Putamen (tissue), 1 donor: ENCODE measurements at regions not wholly inside any gene's neighbourhood (a gene's known extent, or its start where the extent isn't known, plus 50 kb on each side); places are given as distances from the start of the nearest gene placed in this dataset.
"Not testable (repeated sequence)": the region's sequence is repeated elsewhere in the genome, so short reads cannot be mapped to it uniquely, and the experiment has no call there.

Experiments
- DNase-seq: peaks from one replicate; pipeline ENCODE4 v3.0.0-alpha.2; 2016; ENCODE audit warnings: low spot score

DNA sequence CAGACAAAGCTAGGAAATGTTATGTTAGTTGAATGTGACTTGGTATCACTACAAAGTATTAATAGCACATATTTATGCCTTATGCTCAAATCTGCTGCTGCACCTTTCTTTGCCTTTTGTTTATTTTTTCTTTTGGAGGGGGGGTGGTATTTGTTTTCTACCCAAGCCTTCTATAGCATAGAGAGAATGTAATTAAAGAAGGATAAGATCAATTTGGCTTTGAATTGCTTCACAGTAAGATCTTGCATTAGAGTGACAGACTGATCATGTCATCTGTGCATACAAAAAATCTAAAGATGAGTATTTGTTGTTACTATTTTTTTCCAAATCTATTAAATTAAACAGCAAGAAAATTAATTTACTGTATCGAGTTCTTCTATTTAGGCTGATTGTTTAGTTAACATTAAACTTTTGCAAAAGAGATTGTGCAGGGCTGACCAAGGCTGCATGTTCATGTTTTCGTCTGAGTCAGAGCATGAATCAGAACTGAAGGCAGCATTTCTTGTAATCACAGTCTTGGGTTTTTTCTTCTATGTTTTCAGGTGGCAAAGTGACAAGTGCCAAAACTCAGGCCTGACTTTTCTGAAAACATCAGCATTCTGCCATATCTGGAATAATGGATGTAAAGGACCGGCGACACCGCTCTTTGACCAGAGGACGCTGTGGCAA is 1007.1 kb upstream of the WWC1 start:
- no peak for DNase-seq

GRCh38 chr5:167285591-167285990 is 1005.9 kb upstream of the WWC1 start:
- no peak for DNase-seq

DNA sequence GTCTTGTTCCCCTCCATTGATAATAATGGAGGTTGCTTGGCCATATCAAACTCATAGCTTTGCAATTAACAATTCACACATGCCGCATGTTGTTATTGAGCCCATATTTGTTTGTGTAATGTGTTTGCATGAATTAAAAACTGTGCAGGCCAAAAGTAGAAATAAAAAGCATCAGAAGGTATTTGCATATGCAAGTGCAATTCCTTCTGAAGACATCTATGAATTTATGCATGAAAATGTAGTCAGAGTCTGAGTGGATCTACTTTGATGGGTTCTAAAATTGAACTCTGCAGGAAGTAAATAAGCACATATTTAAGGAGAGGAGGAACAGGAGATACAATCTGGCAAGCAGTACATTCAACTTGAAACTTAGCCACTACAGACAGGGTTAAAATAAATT is 1004.6 kb upstream of the WWC1 start:
- no peak for DNase-seq

- no peak for DNase-seq
Measured at GRCh38 chr5:167290478-167290877, 1001.0 kb upstream of the WWC1 start.

DNA sequence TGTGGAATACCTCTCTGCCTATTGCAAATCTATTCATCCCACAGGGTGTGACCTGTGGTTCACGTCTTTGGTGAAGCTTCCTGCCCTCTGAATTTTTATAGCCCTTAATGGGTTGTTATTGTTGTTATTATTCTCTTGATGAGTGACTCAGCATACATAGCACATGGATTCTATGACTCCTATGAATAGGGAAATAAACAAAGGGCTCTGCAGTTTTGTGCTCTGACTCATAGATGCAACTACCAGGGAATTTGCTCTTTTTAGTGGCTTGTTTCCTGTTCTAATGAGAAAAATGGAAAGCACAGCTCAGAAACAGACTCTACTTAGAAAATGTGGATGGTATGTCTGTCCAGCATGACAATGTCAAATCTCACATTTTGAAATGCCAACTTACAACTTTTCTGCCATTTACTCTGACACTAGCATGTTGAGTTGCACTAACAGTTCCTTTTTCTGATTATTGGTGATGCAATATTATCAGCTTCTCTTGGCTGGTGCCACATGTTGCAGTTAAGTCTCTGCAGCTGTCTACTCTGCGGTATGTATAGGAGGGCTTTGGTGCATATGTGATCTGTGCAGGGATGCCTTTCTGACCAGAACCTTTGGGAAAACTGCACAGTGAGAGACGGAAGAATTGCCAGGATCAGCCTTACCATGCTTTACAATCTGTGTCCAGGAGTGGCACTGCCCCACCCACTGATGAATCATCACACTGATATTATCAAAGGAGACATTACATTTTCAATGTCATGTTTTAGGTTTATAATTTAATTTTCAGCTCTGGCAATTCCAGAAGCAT is 996.4 kb upstream of the WWC1 start:
- DNase-seq = no peak

GRCh38 chr5:167295681-167296005 is 995.8 kb upstream of the WWC1 start:
- DNase-seq = no peak

GRCh38 chr5:167296066-167296465 is 995.4 kb upstream of the WWC1 start:
- no peak for DNase-seq

- no peak for DNase-seq
Measured at GRCh38 chr5:167296661-167297060, 994.8 kb upstream of the WWC1 start.

DNA sequence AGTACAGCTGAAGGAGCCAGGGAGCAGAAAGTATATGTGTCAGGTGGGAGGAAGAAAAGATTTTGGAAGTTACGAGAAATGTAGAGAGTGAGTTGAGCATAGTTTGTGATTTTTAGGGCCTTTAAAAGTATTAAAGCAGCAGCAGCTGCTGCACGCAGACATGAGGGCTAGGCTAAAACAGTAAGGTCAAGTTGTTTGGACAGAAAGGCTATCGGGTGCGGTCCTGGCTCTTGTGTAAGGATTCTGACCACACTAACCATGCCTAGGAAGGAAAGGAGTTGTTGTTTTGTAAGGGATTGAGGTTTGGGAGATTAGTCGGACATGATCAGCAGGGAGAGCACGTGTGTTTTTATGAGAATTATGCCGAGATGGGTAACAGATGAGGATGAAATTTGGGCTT is 991.6 kb upstream of the WWC1 start:
- not testable (repeated sequence) for DNase-seq

- no peak for DNase-seq
Measured at GRCh38 chr5:167303582-167303981, 987.9 kb upstream of the WWC1 start.

GRCh38 chr5:167304834-167305469 is 986.5 kb upstream of the WWC1 start:
- no peak for DNase-seq

GRCh38 chr5:167305591-167306213 is 985.7 kb upstream of the WWC1 start:
- no peak for DNase-seq

DNA sequence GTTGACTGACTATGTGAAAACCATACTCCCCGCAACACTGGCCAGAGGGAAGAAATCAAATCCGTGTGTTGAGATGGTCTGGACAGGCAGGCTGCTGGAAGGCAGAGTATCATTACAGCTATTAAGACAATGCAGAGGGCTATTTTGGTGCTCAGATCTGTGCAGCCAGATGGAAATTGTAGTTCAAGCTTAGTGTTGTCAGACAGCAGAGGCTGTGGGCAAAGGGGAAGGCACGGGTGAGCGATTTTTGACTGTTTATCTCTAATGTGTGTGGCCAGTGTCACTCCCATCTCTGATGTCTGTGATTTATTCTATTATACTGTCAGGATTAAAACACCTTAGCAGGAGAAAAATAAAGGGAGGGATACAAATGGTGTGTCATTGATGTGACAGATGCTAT is 984.4 kb upstream of the WWC1 start:
- no peak for DNase-seq

DNA sequence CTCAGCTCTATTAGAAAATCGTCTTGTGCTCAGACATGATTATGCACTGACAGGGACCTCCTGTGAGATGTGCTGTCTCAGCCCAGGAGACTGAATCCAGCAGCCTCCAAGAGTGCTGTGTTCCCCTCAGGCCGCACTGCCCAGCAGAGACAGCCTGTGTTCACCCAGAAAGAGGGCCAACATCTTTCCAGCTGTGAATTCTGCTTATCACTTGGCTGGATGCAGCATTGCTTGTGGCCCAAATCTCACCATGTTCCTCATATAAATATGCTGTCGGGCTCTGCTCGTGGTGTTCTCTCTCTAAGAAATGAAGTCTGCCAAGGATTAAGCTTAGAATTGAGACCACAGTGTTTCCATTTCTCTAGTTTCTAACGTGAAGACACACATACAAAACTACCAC is 983.0 kb upstream of the WWC1 start:
- DNase-seq = no peak

GRCh38 chr5:167309941-167310517 is 981.4 kb upstream of the WWC1 start:
- DNase-seq = no peak

- no peak for DNase-seq
Measured at GRCh38 chr5:167311340-167311739, 980.1 kb upstream of the WWC1 start.

- no peak for DNase-seq
Measured at GRCh38 chr5:167312225-167312624, 979.2 kb upstream of the WWC1 start.

- no peak for DNase-seq
Measured at GRCh38 chr5:167315762-167316161, 975.7 kb upstream of the WWC1 start.

GRCh38 chr5:167317884-167318283 is 973.6 kb upstream of the WWC1 start:
- DNase-seq = no peak

DNA sequence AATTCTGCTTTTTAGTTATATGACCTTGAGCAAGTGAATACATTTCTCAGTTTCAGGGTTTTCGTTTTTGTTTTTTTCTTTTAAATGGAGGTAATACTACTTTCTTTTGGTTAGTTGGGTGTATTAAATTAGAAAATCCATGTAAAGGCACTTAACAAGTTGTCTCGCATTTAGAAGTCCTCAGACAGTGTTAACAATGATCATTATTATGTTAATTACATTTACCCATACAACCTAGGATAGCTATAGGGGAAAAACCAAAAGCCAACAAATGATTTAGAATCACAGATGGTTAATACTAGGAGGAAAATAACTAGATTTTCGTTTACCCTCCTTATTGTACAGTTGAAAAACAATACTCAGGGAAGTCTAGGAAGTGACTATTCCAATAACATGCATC is 972.2 kb upstream of the WWC1 start:
- no peak for DNase-seq

DNA sequence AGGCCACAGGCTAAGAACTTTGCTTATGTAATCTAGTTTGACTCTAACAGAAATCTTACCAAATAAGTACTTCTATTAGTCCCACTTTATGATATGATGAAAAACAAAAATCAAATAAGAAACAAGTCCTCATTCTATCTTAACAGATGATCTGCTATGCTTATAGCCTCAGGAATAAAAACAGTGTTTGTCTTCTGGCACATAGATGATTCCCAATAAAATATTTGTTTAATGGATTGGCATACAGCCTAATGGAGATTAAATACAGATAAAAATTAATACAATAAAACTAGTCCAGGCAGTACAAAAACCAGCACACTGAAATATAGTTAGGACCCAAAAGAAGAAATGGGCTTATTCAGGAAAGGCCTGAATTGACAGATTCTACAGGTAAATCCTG is 971.4 kb upstream of the WWC1 start:
- no peak for DNase-seq

DNA sequence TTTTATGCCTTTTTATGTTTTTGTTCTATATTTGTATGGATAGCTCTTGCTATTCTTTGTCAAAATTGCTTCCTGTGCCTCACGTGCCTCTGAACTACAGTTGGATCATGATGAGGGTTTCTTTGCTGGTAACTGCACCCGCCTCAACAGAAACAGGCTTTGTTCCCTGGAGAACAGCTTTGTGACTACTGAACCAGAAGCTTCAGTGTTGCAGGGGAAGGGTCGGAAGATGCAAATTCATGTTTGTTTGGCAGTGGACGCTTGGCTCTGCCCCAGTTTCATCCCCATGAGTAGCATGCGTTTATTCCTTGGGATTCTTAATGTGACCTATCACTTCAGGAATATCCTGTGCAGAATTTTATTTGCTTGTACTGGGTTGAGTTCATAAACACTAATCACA is 959.1 kb upstream of the WWC1 start:
- DNase-seq = no peak

DNA sequence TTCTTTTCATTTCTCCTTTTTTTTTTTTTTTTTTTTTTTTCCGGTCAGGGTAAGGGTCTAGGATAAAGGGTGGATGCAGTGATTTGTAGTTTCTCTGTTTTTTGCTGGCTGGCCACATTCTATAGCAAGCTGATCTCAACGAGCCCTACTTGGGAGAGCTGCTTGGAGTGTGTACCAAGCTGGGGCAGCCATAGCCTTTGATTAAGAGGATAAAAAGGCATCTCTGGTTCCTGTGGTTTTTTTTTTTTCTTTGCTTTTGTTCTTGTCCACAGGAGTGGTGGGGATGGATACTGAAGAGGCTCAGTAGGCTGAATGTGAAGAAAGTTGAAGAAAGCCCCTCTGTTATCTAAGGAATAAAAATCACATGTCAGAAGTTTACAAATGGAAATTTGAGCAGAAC is 955.3 kb upstream of the WWC1 start:
- DNase-seq = no peak
